Fibroblast of villous mesenchyme (primary cell): ENCODE measurements at regions not wholly inside any gene's neighbourhood (a gene's known extent, or its start where the extent isn't known, plus 50 kb on each side); places are given as distances from the start of the nearest gene placed in this dataset.

Experiments
- DNase-seq: peaks from one replicate; pipeline ENCODE4 v3.0.0-alpha.2; 2010; ENCODE audit warnings: low read depth
- H3K4me3 ChIP-seq: 2 replicates; pipeline ENCODE4 v1.5.1; 2011; ENCODE audit warnings: low read depth, mild to moderate bottlenecking, low read length
- TF ChIP-seq, protein P1 (sequence below): IDR thresholded peaks from 2 replicates; pipeline ENCODE4 v1.5.1; 2012; ENCODE audit warnings: low read depth, mild to moderate bottlenecking, low read length; ENCODE audit not compliant: insufficient read depth

DNA sequence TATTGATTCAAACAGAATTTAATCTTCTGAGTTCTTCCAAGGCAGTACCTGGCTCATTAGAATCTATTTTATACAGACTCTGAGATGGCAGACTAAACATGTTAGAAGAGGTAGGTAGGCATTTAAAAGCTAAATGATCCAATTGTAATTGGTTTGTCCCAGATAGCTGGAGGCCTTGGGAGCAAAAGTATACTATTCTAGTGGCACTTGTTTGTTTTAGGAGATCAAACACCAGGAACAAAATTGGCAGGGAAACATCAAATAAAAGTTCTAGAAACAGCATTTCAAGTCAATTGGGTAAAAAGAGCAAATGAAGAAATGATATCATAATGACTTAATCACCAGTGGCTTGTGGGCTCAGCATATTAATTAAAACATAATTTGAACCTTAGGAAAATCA, 521.4 kb downstream of the PRR16 start:
- no peak for DNase-seq
- TF ChIP-seq, protein P1, sequence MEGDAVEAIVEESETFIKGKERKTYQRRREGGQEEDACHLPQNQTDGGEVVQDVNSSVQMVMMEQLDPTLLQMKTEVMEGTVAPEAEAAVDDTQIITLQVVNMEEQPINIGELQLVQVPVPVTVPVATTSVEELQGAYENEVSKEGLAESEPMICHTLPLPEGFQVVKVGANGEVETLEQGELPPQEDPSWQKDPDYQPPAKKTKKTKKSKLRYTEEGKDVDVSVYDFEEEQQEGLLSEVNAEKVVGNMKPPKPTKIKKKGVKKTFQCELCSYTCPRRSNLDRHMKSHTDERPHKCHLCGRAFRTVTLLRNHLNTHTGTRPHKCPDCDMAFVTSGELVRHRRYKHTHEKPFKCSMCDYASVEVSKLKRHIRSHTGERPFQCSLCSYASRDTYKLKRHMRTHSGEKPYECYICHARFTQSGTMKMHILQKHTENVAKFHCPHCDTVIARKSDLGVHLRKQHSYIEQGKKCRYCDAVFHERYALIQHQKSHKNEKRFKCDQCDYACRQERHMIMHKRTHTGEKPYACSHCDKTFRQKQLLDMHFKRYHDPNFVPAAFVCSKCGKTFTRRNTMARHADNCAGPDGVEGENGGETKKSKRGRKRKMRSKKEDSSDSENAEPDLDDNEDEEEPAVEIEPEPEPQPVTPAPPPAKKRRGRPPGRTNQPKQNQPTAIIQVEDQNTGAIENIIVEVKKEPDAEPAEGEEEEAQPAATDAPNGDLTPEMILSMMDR, result no peak
- H3K4me3 ChIP-seq, result no peak overlapping the region

DNA sequence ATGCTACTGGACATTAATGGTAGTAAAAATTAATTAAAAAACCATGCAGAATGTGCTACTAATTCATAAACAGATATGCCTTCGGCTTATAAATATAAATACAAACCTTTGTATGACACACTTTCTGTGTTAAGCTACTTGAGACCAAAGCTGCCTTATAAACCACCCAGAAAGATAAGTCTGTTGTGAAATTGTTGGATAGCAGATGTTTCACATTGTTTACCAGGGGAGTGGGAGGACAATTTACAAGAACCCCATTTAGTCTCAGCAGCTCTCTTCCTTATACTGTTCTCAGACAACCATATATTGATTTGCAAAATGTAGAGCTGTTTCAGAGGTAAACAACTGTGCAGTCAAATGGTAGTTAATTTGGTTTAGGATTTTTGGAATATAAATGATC, 524.4 kb downstream of the PRR16 start:
- H3K4me3 ChIP-seq, result no peak overlapping the region
- TF ChIP-seq, protein P1, result no peak
- DNase-seq, result no peak

DNA sequence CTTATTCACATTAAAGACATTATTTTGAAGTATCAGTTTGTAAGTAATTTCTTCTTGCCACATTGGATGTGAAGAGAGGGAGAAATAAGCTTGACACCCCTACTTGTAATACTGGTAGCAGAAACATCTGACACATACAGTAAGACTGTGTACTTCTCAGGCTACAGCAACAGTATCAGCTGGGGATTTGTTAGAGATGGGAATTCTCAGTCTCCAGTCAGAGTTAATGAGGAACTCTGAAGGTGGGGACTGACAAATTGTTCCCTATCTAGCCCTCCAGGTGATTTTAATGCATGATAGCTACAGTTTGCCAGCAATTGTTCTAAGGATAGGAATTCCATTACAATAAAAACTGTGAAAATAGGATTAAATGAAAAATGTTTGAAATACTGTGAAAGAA, 524.8 kb downstream of the PRR16 start:
- DNase-seq, result no peak
- TF ChIP-seq, protein P1, result no peak
- no peak overlapping the region for H3K4me3 ChIP-seq

DNA sequence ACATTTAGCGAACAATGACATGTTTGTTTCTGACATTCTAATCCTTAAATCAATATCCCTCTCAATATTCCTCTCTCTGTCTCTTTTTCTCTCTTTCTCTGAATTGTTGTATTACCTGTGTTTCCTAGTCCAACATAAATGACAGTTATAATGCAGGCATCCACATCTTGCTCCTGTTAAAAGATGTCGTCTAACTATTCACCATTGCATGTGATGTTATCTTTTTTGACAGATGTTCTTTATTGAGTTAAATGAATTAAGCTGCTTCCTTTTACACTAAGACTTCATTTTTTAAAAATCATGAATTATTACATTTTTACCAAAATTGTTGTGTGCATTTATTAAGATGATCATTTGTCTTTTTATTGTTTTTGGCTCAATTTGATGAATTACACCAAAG, 527.5 kb downstream of the PRR16 start:
- TF ChIP-seq, protein P1, result no peak
- DNase-seq, result no peak
- H3K4me3 ChIP-seq, result no peak overlapping the region

DNA sequence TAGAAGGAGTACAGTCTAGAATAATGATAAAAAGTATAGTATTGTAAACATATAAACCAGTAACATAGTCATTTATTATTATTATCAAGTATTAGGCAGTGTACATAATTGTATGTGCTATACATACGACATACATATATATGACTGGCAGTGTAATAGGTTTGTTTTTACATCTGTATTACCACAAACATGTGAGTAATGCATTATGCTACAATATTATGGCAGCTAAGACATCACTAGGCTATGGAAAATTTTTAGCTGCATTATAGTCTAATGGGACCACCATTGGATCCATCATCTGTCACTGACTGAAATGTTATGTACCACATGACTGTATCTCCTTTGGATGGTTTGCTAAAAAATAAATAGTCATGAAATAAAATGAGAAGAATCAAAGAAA, 530.0 kb downstream of the PRR16 start:
- no peak overlapping the region for H3K4me3 ChIP-seq
- no peak for DNase-seq
- TF ChIP-seq, protein P1, result no peak

DNA sequence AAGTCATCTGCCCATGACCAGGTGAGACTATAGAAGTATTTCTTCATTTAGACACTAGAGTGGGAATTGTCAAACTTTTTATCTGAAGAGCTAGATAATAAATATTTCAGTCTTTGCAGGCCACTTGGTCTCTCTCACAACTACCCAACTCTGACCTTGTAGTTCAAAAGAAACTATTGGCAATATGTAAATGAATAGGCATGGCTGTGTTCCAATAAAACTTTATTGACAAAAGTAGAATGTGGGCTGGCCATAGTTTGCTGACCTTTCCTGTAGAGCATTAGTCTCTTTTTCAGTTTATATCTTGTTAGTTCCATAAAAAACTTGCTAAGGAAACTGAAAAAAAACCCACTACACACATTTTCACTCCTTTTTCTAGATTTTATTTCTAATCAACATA, 535.5 kb downstream of the PRR16 start:
- no peak for DNase-seq
- TF ChIP-seq, protein P1, result no peak
- H3K4me3 ChIP-seq, result no peak overlapping the region

DNA sequence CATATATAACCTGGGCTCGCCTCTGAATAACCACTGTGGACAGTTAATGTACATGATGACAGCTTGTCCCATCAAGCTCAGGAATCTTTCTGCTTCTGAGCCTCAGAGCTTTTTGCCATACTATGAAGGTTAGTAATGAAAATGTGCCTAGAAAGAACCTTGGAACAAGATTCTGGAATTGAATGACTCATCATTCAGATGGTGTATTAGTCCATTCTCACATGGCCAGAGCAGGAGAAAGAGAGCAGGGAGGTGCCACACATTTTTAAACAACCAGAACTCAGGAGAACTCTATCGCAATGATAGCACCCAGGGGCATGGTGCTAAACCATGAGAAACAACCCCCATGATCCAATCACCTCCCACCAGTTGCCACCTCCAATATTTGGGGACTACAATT, 542.1 kb downstream of the PRR16 start:
- TF ChIP-seq, protein P1, result no peak
- no peak for DNase-seq
- no peak overlapping the region for H3K4me3 ChIP-seq
